NCI-H446 (cell line): ENCODE measurements at regions not wholly inside any gene's neighbourhood (a gene's known extent, or its start where the extent isn't known, plus 50 kb on each side); places are given as distances from the start of the nearest gene placed in this dataset.
A peak's percentile ranks its signal among the peaks of the same experiment; 100 is the strongest.

Experiments used
- DNase-seq, 2 experiments: peaks; one replicate each; lab custom pipeline; 2025; lab: John Stamatoyannopoulos, UW

GRCh38 chr18:27826101-27826500 is 350.8 kb downstream of the CDH2 start:
- no peak for DNase-seq

- no peak for DNase-seq
These were observed 351.2 kb downstream of the CDH2 start for GRCh38 chr18:27825689-27826088.

- DNase-seq = no peak
These were observed 351.9 kb downstream of the CDH2 start for GRCh38 chr18:27824841-27825681.

GRCh38 chr18:27824275-27824674 is 352.7 kb downstream of the CDH2 start:
- DNase-seq = no peak

- DNase-seq = no peak
These were observed 353.9 kb downstream of the CDH2 start for GRCh38 chr18:27823053-27823452.

GRCh38 chr18:27808683-27809082 is 368.2 kb downstream of the CDH2 start:
- no peak for DNase-seq

GRCh38 chr18:27803957-27804356 is 373.0 kb downstream of the CDH2 start:
- no peak for DNase-seq

GRCh38 chr18:27797484-27797883 is 379.4 kb downstream of the CDH2 start:
- no peak for DNase-seq

- DNase-seq = peak in 1 of 2 experiments; percentile 42
These were observed 382.6 kb downstream of the CDH2 start for GRCh38 chr18:27794181-27794926.

- DNase-seq = no peak
These were observed 383.7 kb downstream of the CDH2 start for GRCh38 chr18:27793013-27793785.

- DNase-seq = no peak
These were observed 387.5 kb downstream of the CDH2 start for GRCh38 chr18:27789406-27789805.

- no peak for DNase-seq
These were observed 389.4 kb downstream of the CDH2 start for GRCh38 chr18:27787547-27787946.

GRCh38 chr18:27785815-27786471 is 391.0 kb downstream of the CDH2 start:
- no peak for DNase-seq

- DNase-seq = peak in 1 of 2 experiments; percentile 17
These were observed 396.7 kb downstream of the CDH2 start for GRCh38 chr18:27780061-27780745.

- DNase-seq = no peak
These were observed 398.0 kb downstream of the CDH2 start for GRCh38 chr18:27778925-27779324.

- peak in 1 of 2 experiments; percentile 41 for DNase-seq
These were observed 398.5 kb downstream of the CDH2 start for GRCh38 chr18:27778441-27778840.

- DNase-seq = no peak
These were observed 404.8 kb downstream of the CDH2 start for GRCh38 chr18:27772081-27772480.

- no peak for DNase-seq
These were observed 405.4 kb downstream of the CDH2 start for GRCh38 chr18:27771571-27771970.

GRCh38 chr18:27769152-27769551 is 407.8 kb downstream of the CDH2 start:
- no peak for DNase-seq

- no peak for DNase-seq
These were observed 413.0 kb downstream of the CDH2 start for GRCh38 chr18:27763936-27764335.

GRCh38 chr18:27763341-27763740 is 413.6 kb downstream of the CDH2 start:
- DNase-seq = no peak
